ENCODE measurements at regions not wholly inside any gene's neighbourhood (a gene's known extent, or its start where the extent isn't known, plus 50 kb on each side); places are given as distances from the start of the nearest gene placed in this dataset.

- TF ChIP-seq, protein P1, sequence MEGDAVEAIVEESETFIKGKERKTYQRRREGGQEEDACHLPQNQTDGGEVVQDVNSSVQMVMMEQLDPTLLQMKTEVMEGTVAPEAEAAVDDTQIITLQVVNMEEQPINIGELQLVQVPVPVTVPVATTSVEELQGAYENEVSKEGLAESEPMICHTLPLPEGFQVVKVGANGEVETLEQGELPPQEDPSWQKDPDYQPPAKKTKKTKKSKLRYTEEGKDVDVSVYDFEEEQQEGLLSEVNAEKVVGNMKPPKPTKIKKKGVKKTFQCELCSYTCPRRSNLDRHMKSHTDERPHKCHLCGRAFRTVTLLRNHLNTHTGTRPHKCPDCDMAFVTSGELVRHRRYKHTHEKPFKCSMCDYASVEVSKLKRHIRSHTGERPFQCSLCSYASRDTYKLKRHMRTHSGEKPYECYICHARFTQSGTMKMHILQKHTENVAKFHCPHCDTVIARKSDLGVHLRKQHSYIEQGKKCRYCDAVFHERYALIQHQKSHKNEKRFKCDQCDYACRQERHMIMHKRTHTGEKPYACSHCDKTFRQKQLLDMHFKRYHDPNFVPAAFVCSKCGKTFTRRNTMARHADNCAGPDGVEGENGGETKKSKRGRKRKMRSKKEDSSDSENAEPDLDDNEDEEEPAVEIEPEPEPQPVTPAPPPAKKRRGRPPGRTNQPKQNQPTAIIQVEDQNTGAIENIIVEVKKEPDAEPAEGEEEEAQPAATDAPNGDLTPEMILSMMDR (IDR thresholded peaks at IDR 0.05) = no peak
- TF ChIP-seq POLR2A (IDR thresholded peaks at IDR 0.05) = no peak
These were observed 85.9 kb upstream of the FOXF1 start for GRCh38 chr16:86424398-86424797.
